SJSA1 (cell line): ENCODE measurements at regions not wholly inside any gene's neighbourhood (a gene's known extent, or its start where the extent isn't known, plus 50 kb on each side); places are given as distances from the start of the nearest gene placed in this dataset.

Experiments
- DNase-seq, 2 experiments: peaks; one replicate each; pipeline ENCODE4 v3.0.0-alpha.2; 2015 to 2020; ENCODE audit warnings: low spot score in 2 of 2, low read depth in 1 of 2
- H3K27ac ChIP-seq: fragments of 250-450 bp; sonication (Bioruptor Pico); 2 replicates; pipeline ENCODE4 v1.5.1; 2020; ENCODE audit warnings: mild to moderate bottlenecking, moderate library complexity
- H3K27me3 ChIP-seq: fragments of 250-450 bp; sonication (Bioruptor Pico); replicated peaks from 2 replicates; pipeline ENCODE4 v1.5.1; 2020; ENCODE audit warnings: mild to moderate bottlenecking, moderate library complexity
- H3K36me3 ChIP-seq: fragments of 250-450 bp; sonication (Bioruptor Pico); 2 replicates; pipeline ENCODE4 v1.5.1; 2020; ENCODE audit warnings: mild to moderate bottlenecking
- H3K4me1 ChIP-seq: fragments of 250-450 bp; sonication (Bioruptor Pico); replicated peaks from 2 replicates; pipeline ENCODE4 v1.6.1; 2021; ENCODE audit warnings: mild to moderate bottlenecking
- H3K4me3 ChIP-seq: fragments of 250-450 bp; sonication (Bioruptor Pico); 2 replicates; pipeline ENCODE4 v1.5.1; 2020; ENCODE audit warnings: mild to moderate bottlenecking
- H3K9me3 ChIP-seq: fragments of 250-450 bp; sonication (Bioruptor Pico); replicated peaks from 2 replicates; pipeline ENCODE4 v1.5.1; 2020; ENCODE audit warnings: mild to moderate bottlenecking

GRCh38 chr3:187926620-187927019 lies 181.4 kb upstream of the BCL6 start:
- no peak overlapping the region for H3K27ac ChIP-seq
- H3K27me3 ChIP-seq, result no peaks in the 10 kb centered on the region
- no peak overlapping the region for H3K4me3 ChIP-seq
- peaks cover 4% of the 10 kb centered on the region for H3K9me3 ChIP-seq
- H3K4me1 ChIP-seq, result peaks cover 12% of the 10 kb centered on the region
- no peaks in the 10 kb centered on the region for H3K36me3 ChIP-seq
- no peak for DNase-seq

- H3K4me1 ChIP-seq, result peaks cover 10% of the 10 kb centered on the region
- no peaks in the 10 kb centered on the region for H3K36me3 ChIP-seq
- no peaks in the 10 kb centered on the region for H3K27me3 ChIP-seq
- H3K4me3 ChIP-seq, result no peak overlapping the region
- DNase-seq, result no peak
- H3K27ac ChIP-seq, result no peak overlapping the region
- peaks cover 4% of the 10 kb centered on the region for H3K9me3 ChIP-seq
These were observed 182.3 kb upstream of the BCL6 start for GRCh38 chr3:187927565-187927964.

GRCh38 chr3:187929112-187929816 lies 184.0 kb upstream of the BCL6 start:
- no peaks in the 10 kb centered on the region for H3K4me1 ChIP-seq
- H3K27ac ChIP-seq, result no peak overlapping the region
- H3K36me3 ChIP-seq, result no peaks in the 10 kb centered on the region
- no peak for DNase-seq
- peaks cover 4% of the 10 kb centered on the region for H3K9me3 ChIP-seq
- H3K27me3 ChIP-seq, result no peaks in the 10 kb centered on the region
- H3K4me3 ChIP-seq, result no peak overlapping the region

- Histone ChIP-seq H3K27ac (no peak overlapping the region), H3K9me3 (no peaks in the 10 kb centered on the region; the same call in 1 of the 2 replicates), H3K27me3 (no peaks in the 10 kb centered on the region), H3K4me1 (no peaks in the 10 kb centered on the region), H3K4me3 (no peak overlapping the region), H3K36me3 (no peaks in the 10 kb centered on the region)
- no peak for DNase-seq
These were observed 184.8 kb upstream of the BCL6 start for GRCh38 chr3:187930021-187930420.

- Histone ChIP-seq H3K4me3 (no peak overlapping the region), H3K9me3 (no peaks in the 10 kb centered on the region), H3K27me3 (no peaks in the 10 kb centered on the region), H3K36me3 (no peaks in the 10 kb centered on the region), H3K27ac (no peak overlapping the region), H3K4me1 (no peaks in the 10 kb centered on the region)
- DNase-seq, result no peak
These were observed 185.8 kb upstream of the BCL6 start for GRCh38 chr3:187931101-187931500.

- H3K36me3 ChIP-seq, result no peaks in the 10 kb centered on the region
- DNase-seq, result no peak
- no peaks in the 10 kb centered on the region for H3K4me1 ChIP-seq
- H3K27me3 ChIP-seq, result no peaks in the 10 kb centered on the region
- H3K27ac ChIP-seq, result no peak overlapping the region
- no peak overlapping the region for H3K4me3 ChIP-seq
- no peaks in the 10 kb centered on the region for H3K9me3 ChIP-seq
These were observed 186.6 kb upstream of the BCL6 start for GRCh38 chr3:187931770-187932278.

GRCh38 chr3:187932530-187932929 lies 187.3 kb upstream of the BCL6 start:
- Histone ChIP-seq H3K36me3 (no peaks in the 10 kb centered on the region), H3K9me3 (no peaks in the 10 kb centered on the region), H3K27me3 (no peaks in the 10 kb centered on the region), H3K4me1 (no peaks in the 10 kb centered on the region), H3K27ac (no peak overlapping the region), H3K4me3 (no peak overlapping the region)
- no peak for DNase-seq

GRCh38 chr3:187935623-187936156 lies 190.4 kb upstream of the BCL6 start:
- no peak for DNase-seq

GRCh38 chr3:187936676-187937075 lies 191.4 kb upstream of the BCL6 start:
- DNase-seq, result no peak
- Histone ChIP-seq H3K27ac (no peak overlapping the region), H3K4me1 (no peaks in the 10 kb centered on the region), H3K27me3 (no peaks in the 10 kb centered on the region), H3K9me3 (no peaks in the 10 kb centered on the region), H3K4me3 (no peak overlapping the region), H3K36me3 (no peaks in the 10 kb centered on the region)

More at GRCh38 chr3:187935623-187936156, 190.4 kb upstream of the BCL6 start:
- no peak overlapping the region for H3K4me3 ChIP-seq
- H3K36me3 ChIP-seq, result no peaks in the 10 kb centered on the region
- no peak overlapping the region for H3K27ac ChIP-seq
- no peaks in the 10 kb centered on the region for H3K4me1 ChIP-seq
- no peaks in the 10 kb centered on the region for H3K9me3 ChIP-seq
- H3K27me3 ChIP-seq, result no peaks in the 10 kb centered on the region

- Histone ChIP-seq H3K36me3 (no peaks in the 10 kb centered on the region), H3K27me3 (no peaks in the 10 kb centered on the region), H3K4me1 (no peaks in the 10 kb centered on the region), H3K4me3 (no peak overlapping the region), H3K27ac (no peak overlapping the region), H3K9me3 (no peaks in the 10 kb centered on the region)
- DNase-seq, result no peak
These were observed 194.6 kb upstream of the BCL6 start for GRCh38 chr3:187939891-187940290.

- no peak overlapping the region for H3K27ac ChIP-seq
These were observed 196.0 kb upstream of the BCL6 start for GRCh38 chr3:187941135-187941847.

GRCh38 chr3:187941848-187942194 lies 196.6 kb upstream of the BCL6 start:
- Histone ChIP-seq H3K27ac (no peak overlapping the region), H3K4me3 (no peak overlapping the region), H3K9me3 (no peaks in the 10 kb centered on the region), H3K4me1 (no peaks in the 10 kb centered on the region), H3K27me3 (no peaks in the 10 kb centered on the region), H3K36me3 (no peaks in the 10 kb centered on the region)
- DNase-seq, result no peak

More at GRCh38 chr3:187941135-187941847, 196.0 kb upstream of the BCL6 start:
- Histone ChIP-seq H3K4me1 (no peaks in the 10 kb centered on the region), H3K9me3 (no peaks in the 10 kb centered on the region), H3K36me3 (no peaks in the 10 kb centered on the region), H3K4me3 (no peak overlapping the region), H3K27me3 (no peaks in the 10 kb centered on the region)
- DNase-seq, result no peak

- no peaks in the 10 kb centered on the region for H3K27me3 ChIP-seq
- no peaks in the 10 kb centered on the region for H3K9me3 ChIP-seq
- no peak overlapping the region for H3K4me3 ChIP-seq
- DNase-seq, result no peak
- H3K27ac ChIP-seq, result no peak overlapping the region
- H3K36me3 ChIP-seq, result no peaks in the 10 kb centered on the region
- H3K4me1 ChIP-seq, result no peaks in the 10 kb centered on the region
These were observed 197.5 kb upstream of the BCL6 start for GRCh38 chr3:187942658-187943241.
